ENCODE measurements at regions not wholly inside any gene's neighbourhood (a gene's known extent, or its start where the extent isn't known, plus 50 kb on each side); places are given as distances from the start of the nearest gene placed in this dataset.

DNA sequence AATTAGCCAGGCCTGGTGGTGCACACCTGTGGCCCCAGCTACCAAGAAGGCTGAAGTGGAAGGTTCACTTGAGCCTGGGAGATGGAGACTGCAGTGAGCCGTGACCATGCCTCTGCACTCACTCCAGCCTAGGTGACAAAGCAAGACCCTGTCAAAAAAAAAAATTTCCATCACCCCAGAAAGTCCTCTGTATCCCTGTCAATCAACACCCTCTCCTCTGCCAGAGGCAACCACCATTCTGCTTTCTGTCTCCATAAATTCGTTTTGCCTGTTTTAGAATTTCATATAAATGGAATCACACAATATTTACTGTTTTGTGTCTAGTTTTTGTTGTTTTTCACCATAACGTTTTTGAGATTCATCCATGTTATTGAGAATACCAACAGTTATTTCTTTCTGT is 141.6 kb upstream of the SLC45A1 start:
- TF ChIP-seq, protein P1, sequence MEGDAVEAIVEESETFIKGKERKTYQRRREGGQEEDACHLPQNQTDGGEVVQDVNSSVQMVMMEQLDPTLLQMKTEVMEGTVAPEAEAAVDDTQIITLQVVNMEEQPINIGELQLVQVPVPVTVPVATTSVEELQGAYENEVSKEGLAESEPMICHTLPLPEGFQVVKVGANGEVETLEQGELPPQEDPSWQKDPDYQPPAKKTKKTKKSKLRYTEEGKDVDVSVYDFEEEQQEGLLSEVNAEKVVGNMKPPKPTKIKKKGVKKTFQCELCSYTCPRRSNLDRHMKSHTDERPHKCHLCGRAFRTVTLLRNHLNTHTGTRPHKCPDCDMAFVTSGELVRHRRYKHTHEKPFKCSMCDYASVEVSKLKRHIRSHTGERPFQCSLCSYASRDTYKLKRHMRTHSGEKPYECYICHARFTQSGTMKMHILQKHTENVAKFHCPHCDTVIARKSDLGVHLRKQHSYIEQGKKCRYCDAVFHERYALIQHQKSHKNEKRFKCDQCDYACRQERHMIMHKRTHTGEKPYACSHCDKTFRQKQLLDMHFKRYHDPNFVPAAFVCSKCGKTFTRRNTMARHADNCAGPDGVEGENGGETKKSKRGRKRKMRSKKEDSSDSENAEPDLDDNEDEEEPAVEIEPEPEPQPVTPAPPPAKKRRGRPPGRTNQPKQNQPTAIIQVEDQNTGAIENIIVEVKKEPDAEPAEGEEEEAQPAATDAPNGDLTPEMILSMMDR (conservative IDR thresholded peaks at IDR 0.05; ENCODE audit: low read length) = no peak
- no peak for TF ChIP-seq EZH2phosphoT487 (IDR thresholded peaks at IDR 0.05; ENCODE audit: borderline replicate concordance)

Measured in Loucy (cell line).